ENCODE measurements at regions not wholly inside any gene's neighbourhood (a gene's known extent, or its start where the extent isn't known, plus 50 kb on each side); places are given as distances from the start of the nearest gene placed in this dataset.

DNA sequence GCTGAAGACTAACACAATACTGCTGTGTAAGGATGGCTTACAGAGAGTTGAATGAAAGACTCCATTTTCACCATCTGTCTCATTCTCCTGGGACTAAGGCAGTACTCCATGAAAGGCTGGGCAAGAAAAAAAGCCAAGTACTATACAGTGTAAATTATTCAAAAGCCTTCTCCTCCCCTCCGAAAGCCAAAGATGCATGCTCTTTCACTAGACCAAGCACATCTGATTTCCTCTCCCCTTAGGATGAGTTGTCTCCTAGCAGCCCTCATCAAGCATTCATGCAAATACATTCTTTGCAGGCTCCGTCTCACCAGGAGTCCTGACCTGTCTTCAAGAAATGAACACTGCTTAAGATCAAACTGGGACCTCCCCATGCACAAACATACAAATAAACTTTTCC is 133.5 kb upstream of the THBS1 start:
- 93 to 97% methylated on average over 2 of the region's 2 CpGs for WGBS, 2 donors
- Histone ChIP-seq H3K9me3 (no peaks in the 10 kb centered on the region), H3K36me3 (no peaks in the 10 kb centered on the region), H3K27me3 (no peaks in the 10 kb centered on the region), H3K4me1 (peaks cover 0 to 3% (median 0%) of the 10 kb centered on the region in 4 donors), H3K27ac (no peak overlapping the region), H3K4me3 (no peak overlapping the region)
- ATAC-seq (ENCODE audit: low FRiP score in 2 of 2) (no peak), DNase-seq (no peak)
- TF ChIP-seq POLR2AphosphoS5 (IDR thresholded peaks at IDR 0.05), result no peak
- no peak for TF ChIP-seq POLR2A (IDR thresholded peaks at IDR 0.05)
- no peak for TF ChIP-seq CTCF (IDR thresholded peaks at IDR 0.05)
- no peak for TF ChIP-seq EP300 (IDR thresholded peaks at IDR 0.05)

DNA sequence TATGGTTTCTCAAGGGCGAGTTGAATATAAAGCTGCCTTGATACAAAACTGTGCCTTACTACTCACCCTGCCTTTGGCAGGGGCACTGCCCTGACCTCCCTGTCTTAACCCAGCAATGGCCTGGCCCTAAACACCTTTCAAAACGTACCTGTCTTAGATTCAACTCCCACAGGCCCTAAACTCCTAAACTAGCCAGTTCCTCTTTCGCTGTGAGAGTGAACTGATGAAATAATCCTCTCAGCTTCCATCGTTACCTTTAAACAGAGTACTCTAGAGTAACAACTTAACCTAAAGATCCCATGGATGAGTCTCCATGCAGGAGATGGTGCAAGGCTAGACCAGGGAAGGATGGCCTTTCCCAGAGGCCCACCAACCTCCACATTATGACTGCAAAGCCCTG is 133.0 kb upstream of the THBS1 start:
- Histone ChIP-seq H3K27me3 (no peaks in the 10 kb centered on the region), H3K9me3 (no peaks in the 10 kb centered on the region), H3K4me3 (no peak overlapping the region), H3K27ac (no peak overlapping the region), H3K4me1 (peaks cover 0 to 3% (median 0%) of the 10 kb centered on the region in 4 donors), H3K36me3 (no peaks in the 10 kb centered on the region)
- WGBS, 2 donors, result 80 to 82% methylated on average over 4 of the region's 4 CpGs
- DNase-seq (no peak), ATAC-seq (ENCODE audit: low FRiP score in 2 of 2) (no peak)
- TF ChIP-seq EP300 (IDR thresholded peaks at IDR 0.05) (no peak), POLR2A (IDR thresholded peaks at IDR 0.05) (no peak), CTCF (IDR thresholded peaks at IDR 0.05) (no peak), POLR2AphosphoS5 (IDR thresholded peaks at IDR 0.05) (no peak)

GRCh38 chr15:39448409-39448808 is 132.5 kb upstream of the THBS1 start:
- H3K4me1 ChIP-seq, result peaks cover 0 to 3% (median 0%) of the 10 kb centered on the region in 4 donors
- H3K27me3 ChIP-seq, result no peaks in the 10 kb centered on the region

GRCh38 chr15:39451121-39451688 is 129.7 kb upstream of the THBS1 start:
- H3K27me3 ChIP-seq, result no peaks in the 10 kb centered on the region
- no peak overlapping the region for H3K27ac ChIP-seq
- H3K4me1 ChIP-seq, result peaks cover 3 to 10% (median 5%) of the 10 kb centered on the region in 4 donors
- no peaks in the 10 kb centered on the region for H3K36me3 ChIP-seq
- 40 to 56% methylated on average over 1 of the region's 1 CpG for WGBS, 2 donors
- no peaks in the 10 kb centered on the region for H3K9me3 ChIP-seq
- DNase-seq (no peak), ATAC-seq (ENCODE audit: low FRiP score in 2 of 2) (no peak)
- TF ChIP-seq CTCF (IDR thresholded peaks at IDR 0.05), result no peak
- no peak for TF ChIP-seq POLR2A (IDR thresholded peaks at IDR 0.05)
- no peak for TF ChIP-seq POLR2AphosphoS5 (IDR thresholded peaks at IDR 0.05)
- TF ChIP-seq EP300 (IDR thresholded peaks at IDR 0.05), result no peak
- H3K4me3 ChIP-seq, result no peak overlapping the region

More at GRCh38 chr15:39448409-39448808, 132.5 kb upstream of the THBS1 start:
- TF ChIP-seq POLR2A (IDR thresholded peaks at IDR 0.05) (no peak), CTCF (IDR thresholded peaks at IDR 0.05) (no peak), EP300 (IDR thresholded peaks at IDR 0.05) (no peak), POLR2AphosphoS5 (IDR thresholded peaks at IDR 0.05) (no peak)
- DNase-seq, result no peak
- WGBS, 2 donors, result 80 to 82% methylated on average over 4 of the region's 4 CpGs
- ATAC-seq (ENCODE audit: low FRiP score in 2 of 2), result no peak
- H3K9me3 ChIP-seq, result no peaks in the 10 kb centered on the region
- no peaks in the 10 kb centered on the region for H3K36me3 ChIP-seq
- no peak overlapping the region for H3K4me3 ChIP-seq
- no peak overlapping the region for H3K27ac ChIP-seq

GRCh38 chr15:39451871-39452270 is 129.0 kb upstream of the THBS1 start:
- Histone ChIP-seq H3K4me1 (peaks cover 3 to 10% (median 5%) of the 10 kb centered on the region in 4 donors), H3K27me3 (no peaks in the 10 kb centered on the region), H3K27ac (no peak overlapping the region), H3K9me3 (no peaks in the 10 kb centered on the region), H3K4me3 (no peak overlapping the region), H3K36me3 (no peaks in the 10 kb centered on the region)
- DNase-seq (no peak), ATAC-seq (ENCODE audit: low FRiP score in 2 of 2) (no peak)
- TF ChIP-seq POLR2AphosphoS5 (IDR thresholded peaks at IDR 0.05), result no peak
- TF ChIP-seq POLR2A (IDR thresholded peaks at IDR 0.05), result no peak
- no peak for TF ChIP-seq CTCF (IDR thresholded peaks at IDR 0.05)
- TF ChIP-seq EP300 (IDR thresholded peaks at IDR 0.05), result no peak
- WGBS, 2 donors, result 41 to 49% methylated on average over 7 of the region's 7 CpGs
